Glutamatergic neuron (in vitro differentiated cells): ENCODE measurements at regions not wholly inside any gene's neighbourhood (a gene's known extent, or its start where the extent isn't known, plus 50 kb on each side); places are given as distances from the start of the nearest gene placed in this dataset.

Source experiments
- DNase-seq: peaks from one replicate; pipeline ENCODE4 v3.0.0; 2022
- H3K27ac Mint-ChIP-seq: one replicate; pipeline ENCODE4 v1.8.0; 2020; ENCODE audit warnings: mild to moderate bottlenecking, mixed read lengths, inconsistent platforms; ENCODE audit not compliant: unreplicated experiment
- H3K27me3 Mint-ChIP-seq: one replicate; pipeline ENCODE4 v1.8.0; 2020; ENCODE audit warnings: mild to moderate bottlenecking, moderate library complexity, mixed read lengths, inconsistent platforms; ENCODE audit not compliant: unreplicated experiment
- H3K36me3 Mint-ChIP-seq: one replicate; pipeline ENCODE4 v1.8.0; 2020; ENCODE audit warnings: mild to moderate bottlenecking, mixed read lengths, inconsistent platforms; ENCODE audit not compliant: unreplicated experiment
- H3K4me1 Mint-ChIP-seq: one replicate; pipeline ENCODE4 v1.8.0; 2020; ENCODE audit warnings: mild to moderate bottlenecking, low read depth, mixed read lengths, inconsistent platforms; ENCODE audit not compliant: unreplicated experiment
- H3K4me3 Mint-ChIP-seq: one replicate; pipeline ENCODE4 v1.8.0; 2020; ENCODE audit warnings: mild to moderate bottlenecking, mixed read lengths, inconsistent platforms; ENCODE audit not compliant: unreplicated experiment
- H3K9me3 Mint-ChIP-seq: one replicate; pipeline ENCODE4 v1.8.0; 2020; ENCODE audit warnings: mild to moderate bottlenecking, moderate library complexity, mixed read lengths, inconsistent platforms; ENCODE audit not compliant: unreplicated experiment
- CTCF ChIP-seq: fragments of 200-600 bp; sonication (generic); IDR thresholded peaks from one replicate; pipeline ENCODE4 v1.5.0; 2021; ENCODE audit not compliant: partially characterized antibody, unreplicated experiment

- H3K27ac Mint-ChIP-seq, result no peak overlapping the region
- no peak overlapping the region for H3K4me3 Mint-ChIP-seq
- no peaks in the 10 kb centered on the region for H3K9me3 Mint-ChIP-seq
- peaks cover 3% of the 10 kb centered on the region for H3K4me1 Mint-ChIP-seq
- no peak for TF ChIP-seq CTCF
- DNase-seq, result no peak
- H3K27me3 Mint-ChIP-seq, result no peaks in the 10 kb centered on the region
- H3K36me3 Mint-ChIP-seq, result no peaks in the 10 kb centered on the region
These were observed 955.2 kb downstream of the BRINP3 start for GRCh38 chr1:189522441-189522840.

GRCh38 chr1:189524501-189524900 is 953.2 kb downstream of the BRINP3 start:
- no peak overlapping the region for H3K27ac Mint-ChIP-seq
- no peak overlapping the region for H3K4me3 Mint-ChIP-seq
- no peak for DNase-seq
- H3K9me3 Mint-ChIP-seq, result no peaks in the 10 kb centered on the region
- TF ChIP-seq CTCF, result no peak
- no peaks in the 10 kb centered on the region for H3K27me3 Mint-ChIP-seq
- H3K36me3 Mint-ChIP-seq, result no peaks in the 10 kb centered on the region
- H3K4me1 Mint-ChIP-seq, result peaks cover 3% of the 10 kb centered on the region

GRCh38 chr1:189530162-189530561 is 947.5 kb downstream of the BRINP3 start:
- Mint-ChIP-seq H3K27ac (no peak overlapping the region), H3K4me3 (no peak overlapping the region), H3K4me1 (no peaks in the 10 kb centered on the region), H3K27me3 (no peaks in the 10 kb centered on the region), H3K9me3 (no peaks in the 10 kb centered on the region), H3K36me3 (no peaks in the 10 kb centered on the region)
- DNase-seq, result no peak
- no peak for TF ChIP-seq CTCF

- Mint-ChIP-seq H3K27ac (no peak overlapping the region), H3K9me3 (no peaks in the 10 kb centered on the region)
- TF ChIP-seq CTCF, result no peak
These were observed 939.4 kb downstream of the BRINP3 start for GRCh38 chr1:189538271-189538670.

GRCh38 chr1:189550498-189550897 is 927.2 kb downstream of the BRINP3 start:
- H3K27me3 Mint-ChIP-seq, result peaks cover 2% of the 10 kb centered on the region
- no peak overlapping the region for H3K4me3 Mint-ChIP-seq
- no peaks in the 10 kb centered on the region for H3K9me3 Mint-ChIP-seq
- TF ChIP-seq CTCF, result no peak
- no peak overlapping the region for H3K27ac Mint-ChIP-seq
- no peaks in the 10 kb centered on the region for H3K4me1 Mint-ChIP-seq
- H3K36me3 Mint-ChIP-seq, result no peaks in the 10 kb centered on the region
- no peak for DNase-seq

More at GRCh38 chr1:189538271-189538670, 939.4 kb downstream of the BRINP3 start:
- H3K27me3 Mint-ChIP-seq, result no peaks in the 10 kb centered on the region
- DNase-seq, result no peak
- no peaks in the 10 kb centered on the region for H3K36me3 Mint-ChIP-seq
- H3K4me1 Mint-ChIP-seq, result no peaks in the 10 kb centered on the region
- H3K4me3 Mint-ChIP-seq, result no peak overlapping the region
